NCI-H2171 (cell line): ENCODE measurements at regions not wholly inside any gene's neighbourhood (a gene's known extent, or its start where the extent isn't known, plus 50 kb on each side); places are given as distances from the start of the nearest gene placed in this dataset.
"Not testable (repeated sequence)": the region's sequence is repeated elsewhere in the genome, so short reads cannot be mapped to it uniquely, and the experiment has no call there.

Experiments
- DNase-seq: peaks from one replicate; lab custom pipeline; 2025; lab: John Stamatoyannopoulos, UW

GRCh38 chr2:7430421-7430868 is 513.2 kb downstream of the RNF144A start:
- no peak for DNase-seq

GRCh38 chr2:7430869-7431641 is 513.8 kb downstream of the RNF144A start:
- DNase-seq: no peak

GRCh38 chr2:7432436-7432835 is 515.2 kb downstream of the RNF144A start:
- no peak for DNase-seq

- DNase-seq: no peak
Measured at GRCh38 chr2:7436096-7436906, 519.1 kb downstream of the RNF144A start.

- peak; percentile 68 for DNase-seq
Measured at GRCh38 chr2:7437141-7437540, 519.9 kb downstream of the RNF144A start.

- DNase-seq: no peak
Measured at GRCh38 chr2:7437716-7438632, 520.8 kb downstream of the RNF144A start.

GRCh38 chr2:7438855-7439254 is 521.6 kb downstream of the RNF144A start:
- DNase-seq: no peak

GRCh38 chr2:7440977-7441376 is 523.8 kb downstream of the RNF144A start:
- no peak for DNase-seq

GRCh38 chr2:7441841-7442240 is 524.6 kb downstream of the RNF144A start:
- not testable (repeated sequence) for DNase-seq

- DNase-seq: no peak
Measured at GRCh38 chr2:7444626-7445025, 527.4 kb downstream of the RNF144A start.

- DNase-seq: no peak
Measured at GRCh38 chr2:7448578-7449264, 531.5 kb downstream of the RNF144A start.

GRCh38 chr2:7449298-7449697 is 532.1 kb downstream of the RNF144A start:
- peak; percentile 5 for DNase-seq

- no peak for DNase-seq
Measured at GRCh38 chr2:7450188-7450832, 533.1 kb downstream of the RNF144A start.

GRCh38 chr2:7450833-7451190 is 533.6 kb downstream of the RNF144A start:
- DNase-seq: no peak

GRCh38 chr2:7452110-7452876 is 535.1 kb downstream of the RNF144A start:
- DNase-seq: no peak

- no peak for DNase-seq
Measured at GRCh38 chr2:7454592-7454991, 537.4 kb downstream of the RNF144A start.

GRCh38 chr2:7456762-7457161 is 539.5 kb downstream of the RNF144A start:
- DNase-seq: no peak

- DNase-seq: no peak
Measured at GRCh38 chr2:7458066-7458465, 540.9 kb downstream of the RNF144A start.

- no peak for DNase-seq
Measured at GRCh38 chr2:7467782-7468447, 550.7 kb downstream of the RNF144A start.

GRCh38 chr2:7468448-7468828 is 551.2 kb downstream of the RNF144A start:
- DNase-seq: no peak
